HG03025 (cell line): ENCODE measurements at regions not wholly inside any gene's neighbourhood (a gene's known extent, or its start where the extent isn't known, plus 50 kb on each side); places are given as distances from the start of the nearest gene placed in this dataset.
"Not testable (repeated sequence)": the region's sequence is repeated elsewhere in the genome, so short reads cannot be mapped to it uniquely, and the experiment has no call there.

Experiments
- ATAC-seq: cut with Tn5 transposase; IDR thresholded peaks from one replicate; pipeline ENCODE4 v1.9.1; 2021; ENCODE audit warnings: mild to moderate bottlenecking, moderate library complexity; ENCODE audit not compliant: unreplicated experiment, low FRiP score

DNA sequence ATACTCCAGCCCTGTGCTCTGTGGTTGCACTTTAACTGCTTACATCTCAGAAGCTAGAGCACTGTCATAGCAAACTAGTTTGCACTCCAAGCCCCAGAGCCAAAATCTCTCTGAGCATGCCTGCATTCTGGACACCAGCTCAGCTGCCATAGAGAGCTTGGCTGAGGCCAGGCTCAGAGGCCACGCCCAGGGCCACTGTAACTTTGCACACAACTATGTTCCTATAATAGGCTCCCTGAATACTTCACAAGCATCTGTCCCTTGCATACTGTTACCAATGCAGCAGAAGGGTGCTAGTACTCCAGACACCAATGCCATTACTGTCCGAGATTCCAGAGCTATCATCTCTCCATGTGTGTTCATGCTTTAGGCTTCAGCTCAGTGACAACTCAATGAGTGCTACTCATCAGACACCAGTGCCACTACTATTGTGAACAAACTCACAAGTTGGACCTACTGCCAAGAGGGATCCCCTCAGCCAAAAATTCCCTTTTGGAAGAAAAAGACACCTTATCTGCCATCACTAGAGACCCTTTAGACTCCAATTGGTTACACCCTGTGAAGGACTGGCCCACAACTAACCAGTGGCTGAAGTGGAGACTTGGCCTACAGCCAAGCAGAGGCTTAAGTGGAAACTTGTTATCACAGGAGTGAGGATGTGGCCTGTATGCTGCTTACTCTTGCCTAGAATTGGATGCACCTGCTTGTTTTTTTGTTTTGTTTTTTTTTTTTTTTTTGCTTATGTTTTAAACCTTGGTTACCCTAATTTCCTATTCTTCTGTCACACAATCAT, 211.6 kb upstream of the MAGI2 start:
- no peak for ATAC-seq

GRCh38 chr7:79658304-79658703, 204.8 kb upstream of the MAGI2 start:
- no peak for ATAC-seq

DNA sequence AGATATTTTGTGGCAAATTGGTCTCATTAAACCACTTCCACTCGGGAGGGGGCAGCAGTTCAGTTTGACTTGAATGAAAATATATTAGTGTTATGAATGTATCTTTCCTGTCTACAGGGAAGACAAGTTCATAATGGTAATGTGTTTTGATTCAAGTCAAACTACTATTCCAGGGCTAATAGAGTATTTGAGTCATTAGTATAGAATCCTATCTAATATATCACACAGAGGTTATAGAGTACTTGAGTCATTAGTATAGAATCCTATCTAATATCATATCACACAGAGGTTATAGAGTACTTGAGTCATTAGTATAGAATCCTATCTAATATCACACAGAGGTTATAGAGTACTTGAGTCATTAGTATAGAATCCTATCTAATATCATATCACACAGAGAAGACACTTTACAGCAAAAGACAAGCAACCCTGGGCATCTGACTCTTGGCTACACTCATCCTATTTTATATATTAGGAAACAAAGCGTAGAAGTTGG, 199.7 kb upstream of the MAGI2 start:
- ATAC-seq: no peak

- no peak for ATAC-seq
These were observed 199.2 kb upstream of the MAGI2 start for GRCh38 chr7:79652619-79653018.

- ATAC-seq: no peak
These were observed 194.2 kb upstream of the MAGI2 start for GRCh38 chr7:79647711-79648110.

- ATAC-seq: no peak
These were observed 192.8 kb upstream of the MAGI2 start for GRCh38 chr7:79646278-79646677.

DNA sequence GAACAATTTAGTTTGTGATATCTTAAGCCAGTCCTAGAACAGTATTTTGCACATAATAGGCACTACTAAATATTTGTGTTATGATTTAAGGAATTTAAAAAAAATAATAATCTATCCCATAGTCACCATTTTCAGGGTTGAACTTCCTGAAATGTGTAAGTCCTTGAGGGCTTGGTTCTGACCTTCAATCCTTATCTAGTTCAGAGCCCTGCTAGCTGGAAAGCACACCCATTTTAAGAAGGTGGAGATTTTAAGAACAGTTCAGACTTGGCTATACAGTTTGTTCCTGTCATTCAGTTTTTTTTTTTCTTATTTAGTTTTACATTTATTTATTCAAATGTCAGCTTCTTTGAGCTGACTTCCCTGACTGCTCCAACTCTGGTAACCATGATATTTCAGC, 183.4 kb upstream of the MAGI2 start:
- no peak for ATAC-seq

GRCh38 chr7:79625921-79626320, 172.5 kb upstream of the MAGI2 start:
- not testable (repeated sequence) for ATAC-seq

DNA sequence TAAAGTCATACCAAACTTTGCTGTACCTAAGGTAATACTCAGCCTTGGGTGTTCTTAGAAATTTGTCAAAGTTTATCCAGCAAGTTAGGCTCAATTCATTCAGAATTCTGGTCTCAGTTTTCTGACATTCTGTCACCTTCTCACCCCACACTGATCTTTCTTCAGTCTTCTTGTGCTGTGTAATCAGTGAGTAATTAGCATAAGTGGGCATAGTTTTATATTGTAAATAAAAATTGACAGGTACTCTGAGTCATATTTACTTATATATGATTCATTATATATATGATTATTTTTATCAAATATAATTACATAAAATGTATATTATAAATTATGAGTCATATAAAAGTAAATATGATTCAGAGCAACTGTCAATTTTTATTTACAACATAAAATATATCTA, 170.9 kb upstream of the MAGI2 start:
- no peak for ATAC-seq

GRCh38 chr7:79622781-79623180, 169.3 kb upstream of the MAGI2 start:
- no peak for ATAC-seq

DNA sequence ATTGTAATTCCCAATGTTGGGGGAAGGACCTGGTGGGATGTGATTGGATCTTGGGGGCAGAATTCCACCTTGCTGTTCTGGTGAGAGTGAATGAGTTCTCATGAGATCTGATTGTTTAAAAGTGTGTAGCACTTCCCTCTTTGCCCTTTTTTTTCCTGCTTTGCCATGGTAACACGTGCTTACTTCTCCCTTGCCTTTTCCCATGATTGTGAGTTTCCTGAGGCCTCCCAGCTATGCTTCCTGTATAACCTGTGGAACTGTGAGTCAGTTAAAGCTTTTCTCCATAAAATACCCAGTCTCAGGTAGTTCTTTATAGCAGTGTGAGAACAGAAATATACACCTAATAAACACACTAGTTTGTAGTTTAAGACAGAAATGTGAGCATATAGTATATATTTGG, 166.8 kb upstream of the MAGI2 start:
- ATAC-seq: no peak

DNA sequence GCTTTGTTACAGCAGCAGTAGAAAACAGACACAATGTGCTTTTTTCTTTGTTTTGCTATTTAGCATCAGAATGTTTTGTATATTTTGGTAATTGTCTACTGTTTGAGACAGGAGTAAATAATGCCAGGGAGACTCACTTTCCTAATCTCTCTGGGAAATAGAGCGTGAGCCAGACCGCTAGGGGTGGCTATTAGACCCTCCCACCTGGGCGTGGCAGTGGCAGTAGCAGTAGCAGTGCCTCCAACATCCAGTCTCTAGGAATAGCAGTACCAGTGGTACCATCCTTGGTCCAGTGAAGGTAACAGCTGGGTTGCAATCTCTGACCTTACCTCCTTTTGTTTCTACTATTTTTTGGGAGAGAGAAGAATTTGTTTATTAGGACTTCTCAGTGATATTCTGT, 165.7 kb upstream of the MAGI2 start:
- ATAC-seq: no peak

- no peak for ATAC-seq
These were observed 162.6 kb upstream of the MAGI2 start for GRCh38 chr7:79615871-79616640.

DNA sequence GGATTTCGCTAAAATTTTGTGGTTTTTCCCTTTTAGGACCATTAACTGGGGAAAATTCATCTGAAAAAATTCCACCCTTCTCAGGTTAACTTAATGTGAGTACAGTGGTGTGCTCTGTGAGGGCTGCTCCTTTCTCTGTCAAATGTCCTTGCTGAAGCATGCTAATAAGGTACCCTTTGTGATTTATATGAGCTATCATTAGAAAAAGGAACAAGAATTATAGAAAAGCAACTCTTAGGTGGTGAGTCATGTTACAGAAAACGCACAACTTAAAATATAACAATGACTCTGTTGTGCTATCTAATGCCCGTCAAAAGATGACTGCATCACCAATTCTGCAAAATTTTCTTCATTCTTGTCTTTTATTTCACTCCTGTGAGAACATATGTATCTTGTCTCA, 162.0 kb upstream of the MAGI2 start:
- ATAC-seq: no peak

DNA sequence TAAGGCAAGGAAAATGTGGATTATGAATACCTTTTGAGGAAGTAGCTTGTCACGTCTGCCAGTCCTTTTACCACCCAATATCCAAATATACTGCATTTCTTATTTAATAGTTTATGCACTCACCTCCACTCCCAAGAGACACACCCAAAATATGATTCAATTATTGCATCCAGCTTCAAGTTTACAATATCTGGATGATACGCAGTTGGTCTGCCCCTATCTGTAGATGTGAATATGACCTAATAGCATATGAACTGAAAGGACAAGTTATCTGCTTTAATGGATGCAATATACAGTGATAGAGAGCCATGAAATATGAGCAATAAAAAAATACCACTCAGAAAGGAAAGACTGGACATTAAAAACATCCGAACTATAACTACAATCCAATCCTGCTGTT, 159.4 kb upstream of the MAGI2 start:
- no peak for ATAC-seq

DNA sequence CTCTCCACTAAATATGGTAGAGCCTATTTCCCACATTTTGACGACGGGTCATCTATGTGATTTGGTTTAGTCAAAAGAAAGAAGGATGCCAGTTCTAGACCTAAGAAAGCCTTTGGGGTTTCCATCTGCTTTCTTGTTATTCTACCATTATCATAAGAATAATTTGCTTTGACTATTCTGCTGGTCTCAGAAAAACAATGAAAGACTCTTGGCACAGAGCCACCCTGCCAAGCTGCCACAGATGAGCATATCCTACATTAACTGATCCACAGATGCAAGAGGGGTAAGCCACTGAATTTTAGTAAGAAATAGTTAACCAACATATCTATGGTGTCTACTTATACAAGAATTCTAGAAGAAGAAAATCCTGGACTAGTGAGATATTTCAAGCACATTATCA, 158.6 kb upstream of the MAGI2 start:
- no peak for ATAC-seq

GRCh38 chr7:79610748-79611304, 157.4 kb upstream of the MAGI2 start:
- no peak for ATAC-seq

GRCh38 chr7:79610313-79610712, 156.8 kb upstream of the MAGI2 start:
- no peak for ATAC-seq

GRCh38 chr7:79608005-79608404, 154.5 kb upstream of the MAGI2 start:
- no peak for ATAC-seq

- no peak for ATAC-seq
These were observed 151.4 kb upstream of the MAGI2 start for GRCh38 chr7:79604841-79605240.

DNA sequence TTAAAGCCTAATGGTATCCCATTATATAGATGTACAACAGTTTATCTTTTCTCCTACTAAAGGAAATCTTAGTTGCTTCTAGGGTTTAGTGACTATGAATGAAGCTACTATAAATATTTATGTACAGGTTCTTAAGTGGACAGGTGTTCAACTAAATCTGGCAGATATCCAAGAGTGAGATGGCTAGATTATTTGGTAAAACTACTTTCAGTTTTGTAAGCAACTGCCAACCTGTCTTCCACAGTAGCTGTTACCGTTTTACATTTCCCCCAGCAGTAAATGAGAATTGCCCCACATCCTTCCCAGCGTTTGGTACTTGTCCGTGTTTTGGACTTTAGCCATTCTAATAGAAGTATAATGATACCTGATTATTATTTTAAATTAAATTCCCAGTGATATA, 144.9 kb upstream of the MAGI2 start:
- ATAC-seq: no peak

GRCh38 chr7:79594671-79595070, 141.2 kb upstream of the MAGI2 start:
- not testable (repeated sequence) for ATAC-seq
